ENCODE measurements at regions not wholly inside any gene's neighbourhood (a gene's known extent, or its start where the extent isn't known, plus 50 kb on each side); places are given as distances from the start of the nearest gene placed in this dataset.

GRCh38 chr14:104444159-104445030 lies 135.2 kb upstream of the C14orf180 start:
- no peak for DNase-seq

GRCh38 chr14:104445086-104445485 lies 134.5 kb upstream of the C14orf180 start:
- DNase-seq: no peak

- no peak for DNase-seq
Measured at GRCh38 chr14:104445832-104446381, 133.7 kb upstream of the C14orf180 start.

- no peak for DNase-seq
Measured at GRCh38 chr14:104446611-104447010, 133.0 kb upstream of the C14orf180 start.

- DNase-seq: no peak
Measured at GRCh38 chr14:104447750-104448149, 131.8 kb upstream of the C14orf180 start.

GRCh38 chr14:104448321-104448720 lies 131.2 kb upstream of the C14orf180 start:
- no peak for DNase-seq

- no peak for DNase-seq
Measured at GRCh38 chr14:104448721-104449120, 130.8 kb upstream of the C14orf180 start.

- no peak for DNase-seq
Measured at GRCh38 chr14:104450811-104451401, 128.7 kb upstream of the C14orf180 start.

- no peak for DNase-seq
Measured at GRCh38 chr14:104451474-104451873, 128.1 kb upstream of the C14orf180 start.

GRCh38 chr14:104458845-104459244 lies 120.7 kb upstream of the C14orf180 start:
- no peak for DNase-seq

GRCh38 chr14:104460791-104461651 lies 118.5 kb upstream of the C14orf180 start:
- DNase-seq: no peak

GRCh38 chr14:104461676-104462449 lies 117.7 kb upstream of the C14orf180 start:
- DNase-seq: no peak

- peak; percentile 20 for DNase-seq
Measured at GRCh38 chr14:104462651-104463630, 116.6 kb upstream of the C14orf180 start.

- no peak for DNase-seq
Measured at GRCh38 chr14:104464907-104465306, 114.7 kb upstream of the C14orf180 start.

- no peak for DNase-seq
Measured at GRCh38 chr14:104465482-104466390, 113.8 kb upstream of the C14orf180 start.

GRCh38 chr14:104467236-104467635 lies 112.3 kb upstream of the C14orf180 start:
- no peak for DNase-seq

- no peak for DNase-seq
Measured at GRCh38 chr14:104467641-104468040, 111.9 kb upstream of the C14orf180 start.

GRCh38 chr14:104469591-104469990 lies 110.0 kb upstream of the C14orf180 start:
- no peak for DNase-seq

- DNase-seq: no peak
Measured at GRCh38 chr14:104470588-104470987, 109.0 kb upstream of the C14orf180 start.

GRCh38 chr14:104471114-104471513 lies 108.5 kb upstream of the C14orf180 start:
- DNase-seq: no peak

Measured in activated CD4-positive, alpha-beta T cell treated with anti-CD3 and anti-CD28 coated beads for 48 hours (primary cell).